ENCODE measurements at regions not wholly inside any gene's neighbourhood (a gene's known extent, or its start where the extent isn't known, plus 50 kb on each side); places are given as distances from the start of the nearest gene placed in this dataset.

DNA sequence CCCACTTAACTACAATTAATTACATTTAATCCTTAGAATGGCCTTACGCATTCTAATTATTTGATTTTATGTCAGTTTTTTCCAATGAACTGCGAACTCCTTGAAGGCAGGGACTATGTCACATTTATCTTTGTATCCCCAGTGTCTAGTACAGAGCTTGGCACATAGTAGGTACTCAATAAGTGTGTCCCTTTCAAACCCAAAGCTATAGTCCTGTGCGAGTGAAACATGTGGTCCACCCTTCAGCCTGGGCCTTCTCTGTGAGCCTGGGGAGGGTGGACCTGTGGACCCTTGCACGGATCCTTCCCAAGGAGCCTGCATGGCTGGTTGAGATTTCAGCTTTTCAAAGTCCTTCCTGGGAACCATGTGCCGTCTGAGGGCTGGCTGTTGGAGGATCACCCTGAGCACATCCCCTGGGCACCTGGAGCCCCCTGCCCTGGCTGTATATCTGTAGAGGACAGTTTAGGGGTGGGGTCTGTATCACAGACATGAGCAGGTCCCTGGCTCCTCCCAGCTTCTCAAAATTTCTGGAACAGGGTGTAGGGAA is 103.1 kb downstream of the IER5 start:
- no peak overlapping the region for H3K4me2 ChIP-seq (ENCODE audit: low read length)
- Mint-ChIP-seq H3K9me3 (ENCODE audit: unreplicated experiment) (peaks cover 4% of the 10 kb centered on the region), H3K36me3 (ENCODE audit: low read depth, unreplicated experiment) (no peaks in the 10 kb centered on the region), H3K27ac (ENCODE audit: unreplicated experiment) (no peak overlapping the region), H3K4me3 (ENCODE audit: unreplicated experiment) (no peak overlapping the region), H3K27me3 (ENCODE audit: low read depth, unreplicated experiment) (peaks cover 48% of the 10 kb centered on the region), H3K4me1 (ENCODE audit: low read depth, unreplicated experiment) (no peaks in the 10 kb centered on the region)
- DNase-seq (ENCODE audit: low read depth) (no peak), FAIRE-seq (no peak)
- no peak overlapping the region for H2AFZ ChIP-seq (ENCODE audit: low read depth, low read length)
- no peaks in the 10 kb centered on the region for H3K4me1 ChIP-seq (ENCODE audit: insufficient read depth, low read length)
- H3K9me3 ChIP-seq (ENCODE audit: insufficient read depth, low read depth, low read length), result no peaks in the 10 kb centered on the region
- H3K36me3 ChIP-seq (ENCODE audit: insufficient read depth, low read length), result no peaks in the 10 kb centered on the region
- no peak overlapping the region for H3K4me3 ChIP-seq (ENCODE audit: insufficient read depth, low read depth, low read length)
- no peak for TF ChIP-seq EZH2 (IDR thresholded peaks at IDR 0.05; ENCODE audit: insufficient read depth, low read length)
- TF ChIP-seq, protein P1, sequence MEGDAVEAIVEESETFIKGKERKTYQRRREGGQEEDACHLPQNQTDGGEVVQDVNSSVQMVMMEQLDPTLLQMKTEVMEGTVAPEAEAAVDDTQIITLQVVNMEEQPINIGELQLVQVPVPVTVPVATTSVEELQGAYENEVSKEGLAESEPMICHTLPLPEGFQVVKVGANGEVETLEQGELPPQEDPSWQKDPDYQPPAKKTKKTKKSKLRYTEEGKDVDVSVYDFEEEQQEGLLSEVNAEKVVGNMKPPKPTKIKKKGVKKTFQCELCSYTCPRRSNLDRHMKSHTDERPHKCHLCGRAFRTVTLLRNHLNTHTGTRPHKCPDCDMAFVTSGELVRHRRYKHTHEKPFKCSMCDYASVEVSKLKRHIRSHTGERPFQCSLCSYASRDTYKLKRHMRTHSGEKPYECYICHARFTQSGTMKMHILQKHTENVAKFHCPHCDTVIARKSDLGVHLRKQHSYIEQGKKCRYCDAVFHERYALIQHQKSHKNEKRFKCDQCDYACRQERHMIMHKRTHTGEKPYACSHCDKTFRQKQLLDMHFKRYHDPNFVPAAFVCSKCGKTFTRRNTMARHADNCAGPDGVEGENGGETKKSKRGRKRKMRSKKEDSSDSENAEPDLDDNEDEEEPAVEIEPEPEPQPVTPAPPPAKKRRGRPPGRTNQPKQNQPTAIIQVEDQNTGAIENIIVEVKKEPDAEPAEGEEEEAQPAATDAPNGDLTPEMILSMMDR (IDR thresholded peaks at IDR 0.05; ENCODE audit: insufficient read depth, low read depth, low read length), result no peak
- H3K9ac ChIP-seq (ENCODE audit: low read length), result no peak overlapping the region
- H3K79me2 ChIP-seq (ENCODE audit: insufficient read depth, low read length), result no peaks in the 10 kb centered on the region
- H3K27ac ChIP-seq (ENCODE audit: low read depth, low read length), result no peak overlapping the region
- no peaks in the 10 kb centered on the region for H4K20me1 ChIP-seq (ENCODE audit: insufficient read depth, low read length)
- H3K27me3 ChIP-seq (ENCODE audit: insufficient read depth, low read length), result peaks cover 13% of the 10 kb centered on the region

DNA sequence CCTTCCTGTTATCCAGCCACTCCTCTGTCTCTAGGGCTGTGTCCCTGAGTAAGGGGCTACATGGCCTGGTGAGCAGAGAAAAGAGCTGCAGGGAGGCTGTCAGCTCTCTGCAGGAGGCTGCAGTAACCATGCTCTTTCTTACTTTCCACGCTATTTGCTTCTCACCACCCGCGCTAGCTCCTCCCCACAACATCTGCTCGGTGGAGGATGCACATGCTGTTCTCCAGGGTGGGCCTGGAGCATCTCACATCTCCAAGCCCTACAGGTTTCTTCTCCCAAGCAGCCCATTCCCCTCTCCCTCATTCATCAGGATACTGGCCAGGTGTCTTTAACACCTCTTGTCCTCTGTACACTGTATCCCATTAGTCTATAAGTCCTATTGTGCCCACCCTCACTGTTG is 103.8 kb downstream of the IER5 start:
- no peak overlapping the region for H3K9ac ChIP-seq (ENCODE audit: low read length)
- H3K4me2 ChIP-seq (ENCODE audit: low read length), result no peak overlapping the region
- DNase-seq (ENCODE audit: low read depth), result no peak
- no peaks in the 10 kb centered on the region for H3K9me3 ChIP-seq (ENCODE audit: insufficient read depth, low read depth, low read length)
- H3K4me1 Mint-ChIP-seq (ENCODE audit: low read depth, unreplicated experiment), result no peaks in the 10 kb centered on the region
- no peaks in the 10 kb centered on the region for H3K36me3 ChIP-seq (ENCODE audit: insufficient read depth, low read length)
- H3K4me1 ChIP-seq (ENCODE audit: insufficient read depth, low read length), result no peaks in the 10 kb centered on the region
- no peak overlapping the region for H2AFZ ChIP-seq (ENCODE audit: low read depth, low read length)
- peaks cover 4% of the 10 kb centered on the region for H3K9me3 Mint-ChIP-seq (ENCODE audit: unreplicated experiment)
- no peaks in the 10 kb centered on the region for H3K79me2 ChIP-seq (ENCODE audit: insufficient read depth, low read length)
- no peak overlapping the region for H3K4me3 Mint-ChIP-seq (ENCODE audit: unreplicated experiment)
- no peak for TF ChIP-seq EZH2 (IDR thresholded peaks at IDR 0.05; ENCODE audit: insufficient read depth, low read length)
- TF ChIP-seq, protein P1 (IDR thresholded peaks at IDR 0.05; ENCODE audit: insufficient read depth, low read depth, low read length), result no peak
- peaks cover 7% of the 10 kb centered on the region for H3K27me3 ChIP-seq (ENCODE audit: insufficient read depth, low read length)
- no peak overlapping the region for H3K27ac Mint-ChIP-seq (ENCODE audit: unreplicated experiment)
- no peaks in the 10 kb centered on the region for H4K20me1 ChIP-seq (ENCODE audit: insufficient read depth, low read length)
- H3K27ac ChIP-seq (ENCODE audit: low read depth, low read length), result no peak overlapping the region
- peaks cover 45% of the 10 kb centered on the region for H3K27me3 Mint-ChIP-seq (ENCODE audit: low read depth, unreplicated experiment)
- no peak for FAIRE-seq
- no peak overlapping the region for H3K4me3 ChIP-seq (ENCODE audit: insufficient read depth, low read depth, low read length)
- no peaks in the 10 kb centered on the region for H3K36me3 Mint-ChIP-seq (ENCODE audit: low read depth, unreplicated experiment)

DNA sequence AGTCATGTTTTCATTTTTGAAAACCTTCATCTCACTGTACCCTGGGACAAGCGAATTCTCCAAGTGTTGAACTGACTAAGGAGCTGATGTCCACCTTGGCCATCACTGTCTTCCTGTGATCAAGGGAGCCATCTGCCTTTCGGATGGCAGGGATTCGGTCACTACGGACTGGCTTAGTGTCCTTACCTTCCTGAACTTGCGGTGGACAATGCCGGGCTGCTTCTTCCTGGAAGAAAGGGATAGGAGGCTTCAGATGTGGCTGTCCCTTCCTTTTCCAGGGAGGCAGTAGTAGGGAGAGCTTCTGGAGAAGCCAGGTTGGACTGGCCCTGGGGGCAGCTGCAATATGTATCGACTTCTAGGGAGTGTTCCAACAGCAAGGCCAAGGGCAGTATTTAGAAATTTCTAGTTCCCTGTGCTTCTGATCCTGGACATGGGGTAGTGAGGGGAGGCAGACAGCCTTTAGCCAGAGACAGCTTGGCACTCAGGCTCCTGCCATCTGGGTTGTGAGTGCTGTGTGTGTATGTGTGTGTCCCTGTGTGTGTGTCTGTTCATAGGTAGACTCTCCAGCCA is 114.6 kb downstream of the IER5 start:
- Mint-ChIP-seq H3K9me3 (ENCODE audit: unreplicated experiment) (peaks cover 12% of the 10 kb centered on the region), H3K4me3 (ENCODE audit: unreplicated experiment) (no peak overlapping the region), H3K27me3 (ENCODE audit: low read depth, unreplicated experiment) (peaks cover 29% of the 10 kb centered on the region), H3K4me1 (ENCODE audit: low read depth, unreplicated experiment) (no peaks in the 10 kb centered on the region), H3K27ac (ENCODE audit: unreplicated experiment) (no peak overlapping the region), H3K36me3 (ENCODE audit: low read depth, unreplicated experiment) (no peaks in the 10 kb centered on the region)
- FAIRE-seq, result no peak
- no peaks in the 10 kb centered on the region for H3K27me3 ChIP-seq (ENCODE audit: insufficient read depth, low read length)
- no peaks in the 10 kb centered on the region for H3K36me3 ChIP-seq (ENCODE audit: insufficient read depth, low read length)
- H4K20me1 ChIP-seq (ENCODE audit: insufficient read depth, low read length), result no peaks in the 10 kb centered on the region
- no peak overlapping the region for H3K4me2 ChIP-seq (ENCODE audit: low read length)
- TF ChIP-seq, protein P1 (IDR thresholded peaks at IDR 0.05; ENCODE audit: insufficient read depth, low read depth, low read length), result no peak
- no peak for TF ChIP-seq EZH2 (IDR thresholded peaks at IDR 0.05; ENCODE audit: insufficient read depth, low read length)
- no peaks in the 10 kb centered on the region for H3K79me2 ChIP-seq (ENCODE audit: insufficient read depth, low read length)
- no peak overlapping the region for H3K9ac ChIP-seq (ENCODE audit: low read length)
- H3K27ac ChIP-seq (ENCODE audit: low read depth, low read length), result no peak overlapping the region
- H2AFZ ChIP-seq (ENCODE audit: low read depth, low read length), result no peak overlapping the region
- H3K4me3 ChIP-seq (ENCODE audit: insufficient read depth, low read depth, low read length), result no peak overlapping the region
- H3K4me1 ChIP-seq (ENCODE audit: insufficient read depth, low read length), result no peaks in the 10 kb centered on the region
- no peaks in the 10 kb centered on the region for H3K9me3 ChIP-seq (ENCODE audit: insufficient read depth, low read depth, low read length)
- DNase-seq (ENCODE audit: low read depth), result no peak
